Fibroblast of upper back skin (primary cell): ENCODE measurements at regions not wholly inside any gene's neighbourhood (a gene's known extent, or its start where the extent isn't known, plus 50 kb on each side); places are given as distances from the start of the nearest gene placed in this dataset.

Experiments used
- DNase-seq: peaks from one replicate; pipeline ENCODE4 v3.0.0-alpha.2; 2013

- no peak for DNase-seq
These were observed 898.8 kb downstream of the EPHA4 start for GRCh38 chr2:220673151-220673874.

GRCh38 chr2:220674033-220674432 lies 898.1 kb downstream of the EPHA4 start:
- no peak for DNase-seq

- no peak for DNase-seq
These were observed 895.4 kb downstream of the EPHA4 start for GRCh38 chr2:220676695-220677094.

GRCh38 chr2:220678943-220679342 lies 893.2 kb downstream of the EPHA4 start:
- DNase-seq = no peak

GRCh38 chr2:220682616-220683015 lies 889.5 kb downstream of the EPHA4 start:
- DNase-seq = no peak

GRCh38 chr2:220684099-220684498 lies 888.0 kb downstream of the EPHA4 start:
- no peak for DNase-seq

GRCh38 chr2:220687231-220687843 lies 884.8 kb downstream of the EPHA4 start:
- DNase-seq = peak; percentile 71

- DNase-seq = no peak
These were observed 876.5 kb downstream of the EPHA4 start for GRCh38 chr2:220695397-220696279.

- DNase-seq = no peak
These were observed 875.8 kb downstream of the EPHA4 start for GRCh38 chr2:220696280-220696669.

GRCh38 chr2:220697011-220697410 lies 875.1 kb downstream of the EPHA4 start:
- no peak for DNase-seq

GRCh38 chr2:220701115-220701514 lies 871.0 kb downstream of the EPHA4 start:
- no peak for DNase-seq

GRCh38 chr2:220703279-220703678 lies 868.8 kb downstream of the EPHA4 start:
- peak; percentile 43 for DNase-seq

GRCh38 chr2:220704081-220704480 lies 868.0 kb downstream of the EPHA4 start:
- no peak for DNase-seq

- DNase-seq = no peak
These were observed 867.3 kb downstream of the EPHA4 start for GRCh38 chr2:220704810-220705209.

GRCh38 chr2:220705678-220706077 lies 866.4 kb downstream of the EPHA4 start:
- DNase-seq = no peak

- DNase-seq = no peak
These were observed 864.8 kb downstream of the EPHA4 start for GRCh38 chr2:220707261-220707660.

- peak; percentile 22 for DNase-seq
These were observed 863.7 kb downstream of the EPHA4 start for GRCh38 chr2:220708366-220708765.

GRCh38 chr2:220717283-220717682 lies 854.8 kb downstream of the EPHA4 start:
- DNase-seq = no peak

GRCh38 chr2:220736778-220737177 lies 835.3 kb downstream of the EPHA4 start:
- no peak for DNase-seq

- no peak for DNase-seq
These were observed 828.9 kb downstream of the EPHA4 start for GRCh38 chr2:220743203-220743602.

- DNase-seq = no peak
These were observed 827.2 kb downstream of the EPHA4 start for GRCh38 chr2:220744861-220745260.

GRCh38 chr2:220745682-220746081 lies 826.4 kb downstream of the EPHA4 start:
- no peak for DNase-seq

- DNase-seq = no peak
These were observed 824.4 kb downstream of the EPHA4 start for GRCh38 chr2:220747736-220748135.
